HEK293 (cell line): ENCODE measurements at regions not wholly inside any gene's neighbourhood (a gene's known extent, or its start where the extent isn't known, plus 50 kb on each side); places are given as distances from the start of the nearest gene placed in this dataset.

Source experiments
- CTCF ChIA-PET: fragments of 350-600 bp; formaldehyde crosslinking; extraction: SDS; loops from one replicate; lab custom pipeline; 2021; ENCODE audit warnings: antibody characterized with exemption; lab: Yijun Ruan, JAX
- POLR2A ChIA-PET: fragments of 300-600 bp; formaldehyde crosslinking; extraction: SDS; loops from one replicate; lab custom pipeline; 2020; ENCODE audit warnings: antibody characterized with exemption, inconsistent platforms; lab: Yijun Ruan, JAX
- H3K27ac ChIP-seq: fragments of 200-500 bp; sonication (Bioruptor generic); 2 replicates; pipeline ENCODE4 v1.5.1; 2014; ENCODE audit warnings: low read depth, low read length, control low read depth, inconsistent platforms; ENCODE audit errors: extremely low read depth
- H3K36me3 ChIP-seq, 2 experiments: fragments of 200-500 bp in 1 of 2; sonication (Bioruptor generic) in 1 of 2; 1 replicate in 1 of 2; 2 replicates in 1 of 2; pipeline ENCODE4 v1.5.1; 2014 to 2017; ENCODE audit warnings: inconsistent platforms in 2 of 2, low read length in 2 of 2; ENCODE audit not compliant: control insufficient read depth in 2 of 2, insufficient read depth in 1 of 2
- H3K4me1 ChIP-seq: fragments of 200-500 bp; sonication (Bioruptor generic); 2 replicates; pipeline ENCODE4 v1.5.1; 2014; ENCODE audit warnings: mild to moderate bottlenecking, low read length, inconsistent platforms; ENCODE audit not compliant: control insufficient read depth, insufficient read depth
- H3K4me3 ChIP-seq: 2 replicates; pipeline ENCODE4 v1.5.1; 2011; ENCODE audit warnings: low read depth, mild to moderate bottlenecking, control low read depth, low read length, moderate library complexity
- H3K9me3 ChIP-seq: fragments of 200-500 bp; sonication (Bioruptor generic); 2 replicates; pipeline ENCODE4 v1.5.1; 2014; ENCODE audit warnings: low read depth, low read length, inconsistent platforms; ENCODE audit not compliant: control insufficient read depth, insufficient read depth
- GLI2 ChIP-seq: fragments of 450-650 bp; formaldehyde crosslinking; IDR thresholded peaks from 2 replicates; pipeline ENCODE4; 2017; ENCODE audit warnings: missing biosample characterization, missing genetic modification characterization, low read depth, borderline replicate concordance
- OSR2 ChIP-seq: fragments of 450-650 bp; formaldehyde crosslinking; IDR thresholded peaks from 2 replicates; pipeline ENCODE4 v1.5.1; 2016; ENCODE audit warnings: missing biosample characterization, missing genetic modification characterization
- OVOL3 ChIP-seq: fragments of 450-650 bp; formaldehyde crosslinking; IDR thresholded peaks from 2 replicates; pipeline ENCODE4 v1.5.1; 2016; ENCODE audit warnings: missing biosample characterization, missing genetic modification characterization
- REPIN1 ChIP-seq: fragments of 450-650 bp; formaldehyde crosslinking; IDR thresholded peaks from 2 replicates; pipeline ENCODE4 v1.5.1; 2017; ENCODE audit warnings: missing biosample characterization, missing genetic modification characterization, low read depth
- WT1 ChIP-seq: fragments of 450-650 bp; formaldehyde crosslinking; IDR thresholded peaks from 2 replicates; pipeline ENCODE4 v1.5.1; 2016; ENCODE audit warnings: missing biosample characterization, missing genetic modification characterization
- ZBTB17 ChIP-seq: fragments of 450-650 bp; formaldehyde crosslinking; IDR thresholded peaks from 2 replicates; pipeline ENCODE4 v1.5.1; 2016; ENCODE audit warnings: missing biosample characterization, missing genetic modification characterization
- ZIC2 ChIP-seq: fragments of 450-650 bp; formaldehyde crosslinking; IDR thresholded peaks from 2 replicates; pipeline ENCODE4 v1.5.1; 2016; ENCODE audit warnings: missing biosample characterization, missing genetic modification characterization
- ZNF114 ChIP-seq: fragments of 450-650 bp; formaldehyde crosslinking; IDR thresholded peaks from 2 replicates; pipeline ENCODE4 v1.5.0; 2017; ENCODE audit warnings: missing biosample characterization, missing genetic modification characterization
- ZNF155 ChIP-seq: fragments of 450-650 bp; formaldehyde crosslinking; IDR thresholded peaks from 2 replicates; pipeline ENCODE4 v1.5.1; 2016; ENCODE audit warnings: missing biosample characterization, missing genetic modification characterization
- ZNF2 ChIP-seq: fragments of 450-650 bp; formaldehyde crosslinking; IDR thresholded peaks from 2 replicates; pipeline ENCODE4 v1.5.1; 2016; ENCODE audit warnings: missing biosample characterization, missing genetic modification characterization
- ZNF221 ChIP-seq: fragments of 450-650 bp; formaldehyde crosslinking; IDR thresholded peaks from 2 replicates; pipeline ENCODE4 v1.5.1; 2017; ENCODE audit warnings: missing biosample characterization, missing genetic modification characterization, borderline replicate concordance
- ZNF24 ChIP-seq: fragments of 450-650 bp; formaldehyde crosslinking; IDR thresholded peaks from 2 replicates; pipeline ENCODE4 v1.5.1; 2016; ENCODE audit warnings: missing biosample characterization, missing genetic modification characterization
- ZNF266 ChIP-seq: fragments of 450-650 bp; formaldehyde crosslinking; IDR thresholded peaks from 2 replicates; pipeline ENCODE4 v1.5.1; 2016; ENCODE audit warnings: missing biosample characterization, missing genetic modification characterization, low read depth
- ZNF274 ChIP-seq, 2 experiments: fragments of 200-500 bp in 1 of 2; fragments of 450-650 bp in 1 of 2; sonication (Bioruptor generic) in 1 of 2; formaldehyde crosslinking in 1 of 2; IDR thresholded peaks; 2 replicates each; pipeline versions ENCODE4 v1.5.1 to v1.6.1; 2014 to 2016; ENCODE audit warnings: borderline replicate concordance in 1 of 2, inconsistent platforms in 1 of 2, low read length in 1 of 2, missing biosample characterization in 1 of 2, missing genetic modification characterization in 1 of 2
- ZNF391 ChIP-seq: fragments of 450-650 bp; formaldehyde crosslinking; IDR thresholded peaks from 2 replicates; pipeline ENCODE4 v1.5.1; 2016; ENCODE audit warnings: low read depth, missing biosample characterization, missing genetic modification characterization, borderline replicate concordance
- ZNF548 ChIP-seq: fragments of 450-650 bp; formaldehyde crosslinking; IDR thresholded peaks from 2 replicates; pipeline ENCODE4 v1.5.1; 2016; ENCODE audit warnings: missing biosample characterization, missing genetic modification characterization
- ZNF560 ChIP-seq: fragments of 450-650 bp; formaldehyde crosslinking; IDR thresholded peaks from 2 replicates; pipeline ENCODE4 v1.5.1; 2017; ENCODE audit warnings: missing biosample characterization, missing genetic modification characterization, borderline replicate concordance
- ZNF571 ChIP-seq: fragments of 450-650 bp; formaldehyde crosslinking; IDR thresholded peaks from 2 replicates; pipeline ENCODE4 v1.5.0; 2017; ENCODE audit warnings: missing biosample characterization, missing genetic modification characterization
- ZNF610 ChIP-seq: fragments of 450-650 bp; formaldehyde crosslinking; IDR thresholded peaks from 2 replicates; pipeline ENCODE4 v1.5.1; 2016; ENCODE audit warnings: missing biosample characterization, missing genetic modification characterization, borderline replicate concordance
- ZNF658 ChIP-seq: fragments of 450-650 bp; formaldehyde crosslinking; IDR thresholded peaks from 2 replicates; pipeline ENCODE4; 2016; ENCODE audit warnings: missing biosample characterization, missing genetic modification characterization
- TF ChIP-seq, protein P1 (sequence below): fragments of 450-650 bp; formaldehyde crosslinking; IDR thresholded peaks from 2 replicates; pipeline ENCODE4 v1.5.1; 2017; ENCODE audit warnings: missing biosample characterization, missing genetic modification characterization
- TF ChIP-seq, protein P2 (sequence below): fragments of 450-650 bp; formaldehyde crosslinking; IDR thresholded peaks from 2 replicates; pipeline ENCODE4 v1.5.1; 2016; ENCODE audit warnings: missing biosample characterization, missing genetic modification characterization
- TF ChIP-seq, protein P3 (sequence below): fragments of 450-650 bp; formaldehyde crosslinking; IDR thresholded peaks from 2 replicates; pipeline ENCODE4; 2016; ENCODE audit warnings: missing biosample characterization, missing genetic modification characterization
- TF ChIP-seq, protein P4 (sequence below): fragments of 450-650 bp; formaldehyde crosslinking; IDR thresholded peaks from 2 replicates; pipeline ENCODE4 v1.5.1; 2016; ENCODE audit warnings: missing biosample characterization, missing genetic modification characterization
- TF ChIP-seq, protein P5 (sequence below): fragments of 450-650 bp; formaldehyde crosslinking; IDR thresholded peaks from 2 replicates; pipeline ENCODE4 v1.5.1; 2016; ENCODE audit warnings: missing biosample characterization, missing genetic modification characterization

DNA sequence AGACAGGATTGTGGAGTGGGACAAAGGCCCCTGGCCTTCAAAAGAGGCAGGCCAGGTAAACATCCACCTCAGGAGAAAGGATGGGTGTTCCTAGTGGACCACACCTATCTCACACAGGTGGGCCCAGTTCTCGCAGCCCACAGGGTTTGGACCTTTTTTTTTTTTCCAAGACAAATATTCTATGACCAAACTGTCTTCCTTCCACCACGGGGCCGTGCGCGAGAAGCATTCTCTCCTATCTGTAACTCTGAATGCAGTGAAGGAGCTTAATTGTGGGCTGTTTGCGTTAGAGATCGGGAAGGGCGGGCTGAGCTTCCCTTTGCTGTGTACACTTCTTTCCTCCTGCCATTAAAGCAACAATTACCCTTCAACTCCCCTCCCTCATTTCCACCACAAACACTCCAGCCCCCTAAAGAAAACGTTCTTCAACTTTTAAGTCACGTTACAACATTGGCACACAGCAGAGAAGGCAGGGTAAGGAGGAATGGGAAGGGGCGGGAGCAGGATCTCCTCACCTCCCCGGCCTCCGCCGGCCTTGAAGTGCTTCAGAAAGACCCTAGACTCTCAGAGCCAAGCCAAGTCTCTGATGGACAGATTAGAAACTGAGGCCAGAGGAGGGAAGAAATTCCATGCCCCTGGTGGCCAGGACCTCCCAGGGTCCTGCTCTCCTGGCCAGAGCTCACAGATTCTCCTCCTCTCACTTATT lies 238.4 kb downstream of the BUD13 start (continued):
- TF ChIP-seq, protein P1, sequence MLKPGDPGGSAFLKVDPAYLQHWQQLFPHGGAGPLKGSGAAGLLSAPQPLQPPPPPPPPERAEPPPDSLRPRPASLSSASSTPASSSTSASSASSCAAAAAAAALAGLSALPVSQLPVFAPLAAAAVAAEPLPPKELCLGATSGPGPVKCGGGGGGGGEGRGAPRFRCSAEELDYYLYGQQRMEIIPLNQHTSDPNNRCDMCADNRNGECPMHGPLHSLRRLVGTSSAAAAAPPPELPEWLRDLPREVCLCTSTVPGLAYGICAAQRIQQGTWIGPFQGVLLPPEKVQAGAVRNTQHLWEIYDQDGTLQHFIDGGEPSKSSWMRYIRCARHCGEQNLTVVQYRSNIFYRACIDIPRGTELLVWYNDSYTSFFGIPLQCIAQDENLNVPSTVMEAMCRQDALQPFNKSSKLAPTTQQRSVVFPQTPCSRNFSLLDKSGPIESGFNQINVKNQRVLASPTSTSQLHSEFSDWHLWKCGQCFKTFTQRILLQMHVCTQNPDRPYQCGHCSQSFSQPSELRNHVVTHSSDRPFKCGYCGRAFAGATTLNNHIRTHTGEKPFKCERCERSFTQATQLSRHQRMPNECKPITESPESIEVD (tag by site-specific recombination) = no peak
- TF ChIP-seq OVOL3 (tag by site-specific recombination) (no peak), ZNF155 (tag by site-specific recombination) (no peak), GLI2 (no peak), ZNF560 (no peak), ZNF571 (no peak)

DNA sequence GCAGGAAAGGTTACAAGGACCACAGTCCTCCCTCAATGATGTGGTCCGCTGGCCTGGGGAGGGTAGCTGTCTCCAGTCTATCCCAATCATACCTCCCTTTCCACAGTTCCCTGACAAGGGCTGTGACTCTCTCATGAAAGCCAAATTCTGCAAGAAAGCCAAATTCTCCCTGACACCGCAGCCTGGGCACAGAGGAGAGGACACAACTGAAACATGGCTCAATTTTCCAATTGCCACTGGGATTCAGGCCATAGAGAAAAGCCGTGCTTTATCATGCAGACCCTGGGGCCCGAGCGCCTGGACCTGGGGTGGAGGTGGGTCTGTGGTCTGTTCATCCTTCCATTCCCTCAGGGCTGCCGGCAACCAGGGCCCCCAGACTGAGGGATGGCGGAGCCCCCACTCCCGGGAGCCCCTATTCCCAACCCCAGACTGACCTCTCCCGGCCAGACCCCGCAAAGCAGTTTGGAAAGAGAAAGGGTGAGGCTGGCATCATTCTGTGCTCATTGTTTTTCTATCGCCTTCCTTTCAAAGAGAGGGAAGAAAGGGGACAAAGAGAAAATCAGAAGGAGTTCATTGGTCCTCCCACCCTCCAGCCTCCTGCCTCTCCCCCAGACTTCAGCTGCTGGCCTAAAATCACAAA lies 239.5 kb downstream of the BUD13 start:
- H3K36me3 ChIP-seq = no peaks in the 10 kb centered on the region
- no peaks in the 10 kb centered on the region for H3K9me3 ChIP-seq
- TF ChIP-seq ZNF2 (tag by site-specific recombination) = no peak
- TF ChIP-seq, protein P2, sequence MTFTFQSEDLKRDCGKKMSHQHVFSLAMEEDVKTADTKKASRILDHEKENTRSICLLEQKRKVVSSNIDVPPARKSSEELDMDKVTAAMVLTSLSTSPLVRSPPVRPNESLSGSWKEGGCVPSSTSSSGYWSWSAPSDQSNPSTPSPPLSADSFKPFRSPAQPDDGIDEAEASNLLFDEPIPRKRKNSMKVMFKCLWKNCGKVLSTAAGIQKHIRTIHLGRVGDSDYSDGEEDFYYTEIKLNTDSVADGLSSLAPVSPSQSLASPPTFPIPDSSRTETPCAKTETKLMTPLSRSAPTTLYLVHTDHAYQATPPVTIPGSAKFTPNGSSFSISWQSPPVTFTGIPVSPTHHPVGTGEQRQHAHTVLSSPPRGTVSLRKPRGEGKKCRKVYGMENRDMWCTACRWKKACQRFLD (tag by site-specific recombination) = no peak
- no peak for TF ChIP-seq ZNF274 (IDR thresholded peaks at IDR 0.05; ENCODE audit: low read length)
- TF ChIP-seq ZNF274 (tag by site-specific recombination; IDR thresholded peaks at IDR 0.05; ENCODE audit: borderline replicate concordance) = no peak
- no peak for TF ChIP-seq ZNF658 (tag by site-specific recombination)
- TF ChIP-seq ZNF266 (tag by site-specific recombination) = no peak
- TF ChIP-seq, protein P3, sequence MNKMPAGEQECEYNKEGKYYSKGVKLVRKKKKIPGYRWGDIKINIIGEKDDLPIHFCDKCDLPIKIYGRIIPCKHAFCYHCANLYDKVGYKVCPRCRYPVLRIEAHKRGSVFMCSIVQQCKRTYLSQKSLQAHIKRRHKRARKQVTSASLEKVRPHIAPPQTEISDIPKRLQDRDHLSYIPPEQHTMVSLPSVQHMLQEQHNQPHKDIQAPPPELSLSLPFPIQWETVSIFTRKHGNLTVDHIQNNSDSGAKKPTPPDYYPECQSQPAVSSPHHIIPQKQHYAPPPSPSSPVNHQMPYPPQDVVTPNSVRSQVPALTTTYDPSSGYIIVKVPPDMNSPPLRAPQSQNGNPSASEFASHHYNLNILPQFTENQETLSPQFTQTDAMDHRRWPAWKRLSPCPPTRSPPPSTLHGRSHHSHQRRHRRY (tag by site-specific recombination) = no peak
- TF ChIP-seq ZNF221 = no peak
- TF ChIP-seq ZNF548 (tag by site-specific recombination) = no peak
- no peak for TF ChIP-seq OSR2
- no peak for TF ChIP-seq ZNF114
- no peak for TF ChIP-seq ZNF24 (tag by site-specific recombination)
- TF ChIP-seq ZNF391 (tag by site-specific recombination) = no peak
- no peak for TF ChIP-seq ZIC2 (tag by site-specific recombination)
- TF ChIP-seq, protein P4, sequence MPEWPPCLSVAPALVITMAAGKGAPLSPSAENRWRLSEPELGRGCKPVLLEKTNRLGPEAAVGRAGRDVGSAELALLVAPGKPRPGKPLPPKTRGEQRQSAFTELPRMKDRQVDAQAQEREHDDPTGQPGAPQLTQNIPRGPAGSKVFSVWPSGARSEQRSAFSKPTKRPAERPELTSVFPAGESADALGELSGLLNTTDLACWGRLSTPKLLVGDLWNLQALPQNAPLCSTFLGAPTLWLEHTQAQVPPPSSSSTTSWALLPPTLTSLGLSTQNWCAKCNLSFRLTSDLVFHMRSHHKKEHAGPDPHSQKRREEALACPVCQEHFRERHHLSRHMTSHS (tag by site-specific recombination) = no peak
- TF ChIP-seq REPIN1 = no peak
- TF ChIP-seq ZNF610 = no peak
- TF ChIP-seq ZBTB17 (tag by site-specific recombination) = no peak
- TF ChIP-seq, protein P5, sequence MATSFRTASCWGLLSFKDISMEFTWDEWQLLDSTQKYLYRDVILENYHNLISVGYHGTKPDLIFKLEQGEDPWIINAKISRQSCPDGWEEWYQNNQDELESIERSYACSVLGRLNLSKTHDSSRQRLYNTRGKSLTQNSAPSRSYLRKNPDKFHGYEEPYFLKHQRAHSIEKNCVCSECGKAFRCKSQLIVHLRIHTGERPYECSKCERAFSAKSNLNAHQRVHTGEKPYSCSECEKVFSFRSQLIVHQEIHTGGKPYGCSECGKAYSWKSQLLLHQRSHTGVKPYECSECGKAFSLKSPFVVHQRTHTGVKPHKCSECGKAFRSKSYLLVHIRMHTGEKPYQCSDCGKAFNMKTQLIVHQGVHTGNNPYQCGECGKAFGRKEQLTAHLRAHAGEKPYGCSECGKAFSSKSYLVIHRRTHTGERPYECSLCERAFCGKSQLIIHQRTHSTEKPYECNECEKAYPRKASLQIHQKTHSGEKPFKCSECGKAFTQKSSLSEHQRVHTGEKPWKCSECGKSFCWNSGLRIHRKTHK (tag by site-specific recombination) = no peak
- no peak for TF ChIP-seq WT1 (tag by site-specific recombination)
- no peak overlapping the region for H3K4me3 ChIP-seq
- CTCF ChIA-PET = interaction anchor here (1.2 kb wide), 1 partner anchor 159 kb away, joined by 3 read pairs; no protein-coding TSS in a partner anchor
- no peaks in the 10 kb centered on the region for H3K4me1 ChIP-seq
- POLR2A ChIA-PET = no interaction called here
- no peak overlapping the region for H3K27ac ChIP-seq
